HCT116 (cell line): ENCODE measurements at regions not wholly inside any gene's neighbourhood (a gene's known extent, or its start where the extent isn't known, plus 50 kb on each side); places are given as distances from the start of the nearest gene placed in this dataset.

Experiments used
- ATAC-seq: fragments of 200-7000 bp; cut with Tn5 transposase; 2 replicates; pipeline ENCODE4 v1.9.1; 2020; ENCODE audit warnings: mild to moderate bottlenecking, moderate library complexity
- BruUV-seq: library from RNA; stranded (reverse); fragments of 400-500 nt; replicated peaks from 2 replicates; lab custom pipeline; 2021; lab: Mats Ljungman, UMichigan
- CTCF ChIA-PET: fragments of 300-600 bp; sonication (Branson Sonifier 250); formaldehyde crosslinking; loops from one replicate; lab custom pipeline; 2021; ENCODE audit warnings: antibody characterized with exemption; lab: Charles Lee
- POLR2A ChIA-PET: fragments of 300-600, 350-600 bp; sonication (Branson Sonifier 250); formaldehyde crosslinking; loops from one replicate; lab custom pipeline; 2021; ENCODE audit warnings: antibody characterized with exemption; lab: Charles Lee
- RAD21 ChIA-PET, 2 experiments: fragments of 300-600 bp; sonication (Branson Sonifier 250); formaldehyde crosslinking; loops; one replicate each; lab custom pipeline; 2023; ENCODE audit warnings: low total read pairs in 2 of 2; ENCODE audit not compliant: uncharacterized antibody in 2 of 2, unreplicated experiment in 2 of 2, low non-redundant PET in 1 of 2; lab: Charles Lee
- DNase-seq: peaks from one replicate; pipeline ENCODE4 v3.0.0-alpha.2; 2010; ENCODE audit warnings: low read depth, low spot score
- H2AFZ ChIP-seq: fragments of 200-600 bp; shearing (Covaris generic), sonication (generic); 2 replicates; pipeline ENCODE4 v1.6.1; 2017; ENCODE audit warnings: low read depth, mixed run types, mixed read lengths, antibody characterized with exemption, low read length; ENCODE audit not compliant: poor library complexity, severe bottlenecking
- H3K27ac ChIP-seq: 2 replicates; pipeline ENCODE4 v1.5.1; 2012; ENCODE audit warnings: low read depth, low read length
- H3K27me3 ChIP-seq: fragments of 200-600 bp; sonication (generic); 2 replicates; pipeline ENCODE4 v1.6.1; 2016; ENCODE audit warnings: mixed run types, low read length, mixed read lengths; ENCODE audit not compliant: insufficient read depth
- H3K36me3 ChIP-seq, 2 experiments: fragments of 200-500 bp in 1 of 2; fragments of 200-600 bp in 1 of 2; sonication (Bioruptor generic) in 1 of 2; sonication (generic) in 1 of 2; 2 replicates each; pipeline versions ENCODE4 v1.5.1 to v1.6.1; 2014 to 2016; ENCODE audit warnings: low read length in 2 of 2, inconsistent platforms in 1 of 2, mixed read lengths in 1 of 2, mixed run types in 1 of 2; ENCODE audit not compliant: insufficient read depth in 2 of 2, control insufficient read depth in 1 of 2
- H3K4me1 ChIP-seq, 2 experiments: fragments of 200-600 bp in 1 of 2; sonication (generic) in 1 of 2; 2 replicates each; pipeline versions ENCODE4 v1.5.1 to v1.6.1; 2012 to 2017; ENCODE audit warnings: low read length in 2 of 2, inconsistent platforms in 1 of 2, mild to moderate bottlenecking in 1 of 2, mixed read lengths in 1 of 2, mixed run types in 1 of 2, moderate library complexity in 1 of 2; ENCODE audit not compliant: insufficient read depth in 2 of 2, control insufficient read depth in 1 of 2
- H3K4me2 ChIP-seq: fragments of 200-600 bp; sonication (generic); 2 replicates; pipeline ENCODE4 v1.6.1; 2017; ENCODE audit warnings: mixed run types, low read length, mixed read lengths
- H3K4me3 ChIP-seq, 2 experiments: fragments of 200-600 bp in 1 of 2; sonication (generic) in 1 of 2; replicated peaks in 1 of 2; 2 replicates each; pipeline ENCODE4 v1.5.1; 2011 to 2016; ENCODE audit warnings: low read length in 2 of 2, control low read depth in 1 of 2, low read depth in 1 of 2, mild to moderate bottlenecking in 1 of 2, mixed read lengths in 1 of 2, mixed run types in 1 of 2
- H3K79me2 ChIP-seq: fragments of 200-600 bp; sonication (generic); 2 replicates; pipeline ENCODE4 v1.6.1; 2017; ENCODE audit warnings: mild to moderate bottlenecking, mixed run types, low read length, moderate library complexity, mixed read lengths; ENCODE audit not compliant: insufficient read depth
- H3K9ac ChIP-seq: fragments of 200-600 bp; sonication (generic); 2 replicates; pipeline ENCODE4 v1.6.1; 2016; ENCODE audit warnings: low read length, mixed read lengths
- H3K9me2 ChIP-seq: fragments of 200-600 bp; sonication (generic), shearing (Covaris generic); 2 replicates; pipeline ENCODE4 v1.6.1; 2017; ENCODE audit warnings: mixed run types, mild to moderate bottlenecking, moderate library complexity; ENCODE audit not compliant: insufficient read depth
- H3K9me3 ChIP-seq, 2 experiments: fragments of 200-500 bp in 1 of 2; fragments of 200-600 bp in 1 of 2; sonication (Bioruptor generic) in 1 of 2; sonication (generic) in 1 of 2; 2 replicates each; pipeline ENCODE4 v1.6.1; 2014 to 2017; ENCODE audit warnings: low read length in 2 of 2, mixed read lengths in 2 of 2, inconsistent platforms in 1 of 2, low read depth in 1 of 2, mild to moderate bottlenecking in 1 of 2, mixed run types in 1 of 2, moderate library complexity in 1 of 2; ENCODE audit not compliant: control insufficient read depth in 1 of 2, insufficient read depth in 1 of 2
- H4K20me1 ChIP-seq: fragments of 200-600 bp; sonication (generic), shearing (Covaris generic); 2 replicates; pipeline ENCODE4 v1.6.1; 2017; ENCODE audit warnings: mixed run types, mild to moderate bottlenecking, moderate library complexity; ENCODE audit not compliant: insufficient read depth
- CBX3 ChIP-seq: IDR thresholded peaks from 2 replicates; pipeline ENCODE4 v1.6.1; 2012; ENCODE audit warnings: low read depth
- ELF1 ChIP-seq: IDR thresholded peaks from 2 replicates; pipeline ENCODE4 v1.6.1; 2012; ENCODE audit warnings: low read depth, borderline replicate concordance
- EZH2phosphoT487 ChIP-seq: fragments of 200-600 bp; IDR thresholded peaks from 2 replicates; pipeline ENCODE4 v1.6.1; 2018; ENCODE audit warnings: antibody characterized with exemption, borderline replicate concordance
- FOSL1 ChIP-seq: IDR thresholded peaks from 2 replicates; pipeline ENCODE4 v1.6.1; 2012; ENCODE audit warnings: low read depth
- JUND ChIP-seq: IDR thresholded peaks from 2 replicates; pipeline ENCODE4 v1.6.1; 2012
- POLR2A ChIP-seq: IDR thresholded peaks from 2 replicates; pipeline ENCODE4 v1.7.0; 2011; ENCODE audit warnings: borderline replicate concordance; ENCODE audit not compliant: insufficient read depth, insufficient read length; ENCODE audit errors: extremely low read depth
- POLR2AphosphoS5 ChIP-seq: IDR thresholded peaks from 2 replicates; pipeline ENCODE4 v1.6.1; 2011; ENCODE audit warnings: mild to moderate bottlenecking, low read depth, low read length, moderate library complexity
- REST ChIP-seq: IDR thresholded peaks from 2 replicates; pipeline ENCODE4 v1.6.1; 2012; ENCODE audit warnings: low read depth
- SP1 ChIP-seq: IDR thresholded peaks from 2 replicates; pipeline ENCODE4 v1.6.1; 2012; ENCODE audit warnings: low read depth
- TCF7L2 ChIP-seq: IDR thresholded peaks from 2 replicates; pipeline ENCODE4 v1.7.0; 2011; ENCODE audit warnings: borderline replicate concordance, inconsistent platforms; ENCODE audit not compliant: insufficient read depth, insufficient read length; ENCODE audit errors: extremely low read depth
- ZBTB33 ChIP-seq: IDR thresholded peaks from 2 replicates; pipeline ENCODE4 v1.6.1; 2011; ENCODE audit warnings: mild to moderate bottlenecking, low read length, moderate library complexity; ENCODE audit not compliant: insufficient replicate concordance; ENCODE audit errors: extremely low read depth
- ZFX ChIP-seq: fragments of 450-650 bp; IDR thresholded peaks from 2 replicates; pipeline ENCODE4 v1.6.1; 2017
- ZNF274 ChIP-seq: fragments of 200-500 bp; sonication (Bioruptor generic); IDR thresholded peaks from 2 replicates; pipeline ENCODE4 v1.6.1; 2014; ENCODE audit warnings: mild to moderate bottlenecking, low read depth, low read length, inconsistent platforms
- intact Hi-C: fragments of 100-400 bp; cut with micrococcal nuclease; formaldehyde crosslinking; loops from 2 replicates; pipeline ENCODE4 v1.10.0; 2022
- TF ChIP-seq, protein P1 (sequence below): IDR thresholded peaks from 2 replicates; pipeline ENCODE4 v1.6.1; 2012

GRCh38 chr15:72855791-72856190 is 72.2 kb upstream of the ADPGK start:
- Histone ChIP-seq H2AFZ (no peak overlapping the region), H3K4me1 (peaks cover 0 to 7% of the 10 kb centered on the region in 2 experiments; a peak in 1 of 4 replicates), H3K27me3 (no peaks in the 10 kb centered on the region; the same call in 1 of the 2 replicates), H3K36me3 (no peaks in the 10 kb centered on the region), H3K9me3 (no peaks in the 10 kb centered on the region), H4K20me1 (no peaks in the 10 kb centered on the region), H3K4me2 (no peak overlapping the region), H3K27ac (no peak overlapping the region)
- CTCF ChIA-PET, result no interaction called here
- ATAC-seq, result no peak
- POLR2A ChIA-PET, result no interaction called here
- no peak for TF ChIP-seq SP1
- TF ChIP-seq JUND, result no peak
- TF ChIP-seq, protein P1, sequence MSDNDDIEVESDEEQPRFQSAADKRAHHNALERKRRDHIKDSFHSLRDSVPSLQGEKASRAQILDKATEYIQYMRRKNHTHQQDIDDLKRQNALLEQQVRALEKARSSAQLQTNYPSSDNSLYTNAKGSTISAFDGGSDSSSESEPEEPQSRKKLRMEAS, result no peak
- no peak for TF ChIP-seq POLR2AphosphoS5
- TF ChIP-seq POLR2A, result no peak
- TF ChIP-seq ELF1, result no peak
- TF ChIP-seq, all 23 proteins: peak for 0
- RAD21 ChIA-PET, result no interaction called here
- intact Hi-C loops, result no loop called here
- Histone ChIP-seq H3K4me3 (no peak overlapping the region), H3K9me2 (no peaks in the 10 kb centered on the region), H3K79me2 (no peaks in the 10 kb centered on the region), H3K9ac (no peak overlapping the region)
- no TSS peak for BruUV-seq
- DNase-seq, result no peak

DNA sequence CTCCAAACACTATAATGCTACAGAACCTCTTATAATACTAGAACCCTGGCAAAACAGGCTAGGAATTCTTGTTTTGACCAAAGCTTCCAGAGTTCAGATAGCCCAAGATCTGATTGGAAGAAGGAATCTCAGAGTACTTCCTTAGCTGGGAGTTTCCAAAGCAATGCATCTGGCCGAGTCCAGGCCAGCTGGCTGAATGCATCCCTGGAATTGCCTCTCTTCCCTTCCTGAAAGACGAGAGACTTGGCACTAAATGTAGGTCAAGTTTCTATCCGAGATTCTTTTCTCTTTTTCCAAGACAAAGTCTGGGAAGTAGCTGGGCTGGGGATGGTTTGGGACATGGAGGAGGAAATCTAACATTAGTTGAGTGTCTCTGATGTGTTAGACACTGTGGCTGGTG is 68.7 kb upstream of the ADPGK start:
- intact Hi-C loops, result no loop called here
- Histone ChIP-seq H3K4me3 (no peak overlapping the region), H3K27ac (no peak overlapping the region), H3K9ac (no peak overlapping the region), H3K79me2 (no peaks in the 10 kb centered on the region), H3K9me3 (no peaks in the 10 kb centered on the region), H4K20me1 (no peaks in the 10 kb centered on the region), H3K9me2 (no peaks in the 10 kb centered on the region), H3K4me2 (no peak overlapping the region), H2AFZ (no peak overlapping the region), H3K4me1 (peaks cover 0 to 7% of the 10 kb centered on the region in 2 experiments; a peak in 1 of 4 replicates), H3K27me3 (peaks cover 13% of the 10 kb centered on the region; the same call in 1 of the 2 replicates), H3K36me3 (no peaks in the 10 kb centered on the region)
- TF ChIP-seq EZH2phosphoT487 (no peak), FOSL1 (no peak), CBX3 (no peak), ZFX (no peak), TCF7L2 (no peak), ZNF274 (no peak), REST (no peak), ZBTB33 (no peak), POLR2AphosphoS5 (no peak)
- TF ChIP-seq, protein P1, result no peak
- ChIA-PET POLR2A (no interaction called here), RAD21 (no interaction called here), CTCF (no interaction called here)
- no TSS peak for BruUV-seq
- ATAC-seq, result no peak
- DNase-seq, result no peak
